Small intestine (tissue), 7 donors: ENCODE measurements at regions not wholly inside any gene's neighbourhood (a gene's known extent, or its start where the extent isn't known, plus 50 kb on each side); places are given as distances from the start of the nearest gene placed in this dataset.

Experiments
- DNase-seq, 2 donors: peaks; one replicate each; pipeline versions ENCODE4 v3.0.0 to v3.0.0-alpha.2; 2013
- FAIRE-seq: peaks from 2 replicates; lab custom pipeline; 2012; peaks lifted over from hg19 to GRCh38; lab: Jason Lieb, UNC
- H3K27ac ChIP-seq, 3 donors: one replicate each; pipeline ENCODE4 v1.5.1; 2013; ENCODE audit warnings: low read length in 2 of 3, mild to moderate bottlenecking in 2 of 3, control low read depth in 1 of 3, inconsistent platforms in 1 of 3, low read depth in 1 of 3, moderate library complexity in 1 of 3
- H3K27me3 ChIP-seq, 3 donors: one replicate each; pipeline ENCODE4 v1.6.1; 2013; ENCODE audit warnings: low read length in 3 of 3, inconsistent platforms in 1 of 3; ENCODE audit not compliant: control insufficient read depth in 3 of 3, insufficient read depth in 3 of 3
- H3K36me3 ChIP-seq, 3 donors: one replicate each; pipeline ENCODE4 v1.6.1; 2013; ENCODE audit warnings: low read length in 3 of 3, inconsistent platforms in 1 of 3, low read depth in 1 of 3, mild to moderate bottlenecking in 1 of 3, moderate library complexity in 1 of 3; ENCODE audit not compliant: control insufficient read depth in 3 of 3, insufficient read depth in 2 of 3
- H3K4me1 ChIP-seq, 3 donors: one replicate each; pipeline ENCODE4 v1.6.1; 2013; ENCODE audit warnings: low read length in 2 of 3, inconsistent platforms in 1 of 3, low read depth in 1 of 3, mild to moderate bottlenecking in 1 of 3, moderate library complexity in 1 of 3; ENCODE audit not compliant: control insufficient read depth in 3 of 3, insufficient read depth in 2 of 3
- H3K4me3 ChIP-seq, 3 donors: one replicate each; pipeline ENCODE4 v1.5.1; 2013; ENCODE audit warnings: low read length in 3 of 3, control low read depth in 1 of 3, inconsistent platforms in 1 of 3, low read depth in 1 of 3, mild to moderate bottlenecking in 1 of 3, moderate library complexity in 1 of 3
- H3K9me3 ChIP-seq, 2 donors: one replicate each; pipeline ENCODE4 v1.6.1; 2013; ENCODE audit warnings: low read depth in 1 of 2, low read length in 1 of 2; ENCODE audit not compliant: control insufficient read depth in 2 of 2, insufficient read depth in 1 of 2
- WGBS, 3 donors: extraction: QIAGEN DNeasy Blood & Tissue Kit; methylation state at CpG; one replicate each; pipeline ENCODE4 v1.1.7; 2013; 5-methylcytosine and 5-hydroxymethylcytosine counted together
- donor health status: healthy with polysubstance abuse.
- donor health status: control.
- donor health status: control.
- donor health status: Bipolar disorder and iron deficiency.
- donor health status: healthy.

DNA sequence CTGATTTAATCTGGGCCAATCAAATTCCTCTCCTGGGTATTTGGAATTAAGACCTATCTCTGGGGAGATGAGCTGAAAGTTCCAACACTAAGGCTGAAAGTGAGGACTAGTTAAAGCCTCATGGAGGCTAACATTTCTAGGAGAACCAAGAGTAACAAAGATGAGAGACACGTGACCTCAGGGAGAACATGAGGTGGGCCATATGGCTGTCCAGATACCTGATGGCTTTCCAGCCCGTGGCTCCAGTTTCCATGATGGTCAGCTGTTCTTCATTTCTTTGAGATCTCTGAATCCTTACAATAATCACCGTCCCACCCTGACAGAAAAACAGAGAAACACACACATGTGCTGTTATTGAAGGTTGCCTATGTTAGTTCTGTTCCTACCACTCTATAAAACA lies 66.1 kb downstream of the LEPR start:
- Histone ChIP-seq H3K27me3 (no peaks in the 10 kb centered on the region), H3K27ac (no peak overlapping the region), H3K9me3 (no peaks in the 10 kb centered on the region), H3K36me3 (no peaks in the 10 kb centered on the region), H3K4me3 (no peak overlapping the region), H3K4me1 (no peaks in the 10 kb centered on the region)
- no peak for FAIRE-seq
- DNase-seq: no peak
- 86 to 95% (median 86%) methylated on average over 3 of the region's 3 CpGs for WGBS, 3 donors

DNA sequence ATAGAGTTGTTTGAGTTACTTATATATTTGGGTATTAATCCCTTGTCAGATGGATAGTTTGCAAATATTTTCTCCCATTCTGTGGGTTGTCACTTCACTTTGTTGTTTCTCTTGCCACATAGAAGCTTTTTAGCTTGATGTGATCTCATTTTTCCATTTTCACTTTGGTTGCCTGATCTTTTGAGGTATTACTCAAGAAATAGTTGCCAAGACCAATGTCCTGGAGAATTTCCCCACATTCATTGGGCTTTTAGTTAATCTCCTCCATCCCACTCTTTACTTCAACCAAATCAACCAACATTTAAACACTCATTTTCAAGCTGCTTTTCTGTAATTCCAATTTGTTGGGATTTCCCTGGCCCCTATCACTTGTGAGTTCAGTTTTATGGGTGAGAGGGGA lies 69.0 kb downstream of the LEPR start:
- H3K4me3 ChIP-seq: no peak overlapping the region
- H3K36me3 ChIP-seq: no peaks in the 10 kb centered on the region
- H3K9me3 ChIP-seq: no peaks in the 10 kb centered on the region
- H3K4me1 ChIP-seq: no peaks in the 10 kb centered on the region
- no peak overlapping the region for H3K27ac ChIP-seq
- FAIRE-seq (no peak), DNase-seq (no peak)
- no peaks in the 10 kb centered on the region for H3K27me3 ChIP-seq

DNA sequence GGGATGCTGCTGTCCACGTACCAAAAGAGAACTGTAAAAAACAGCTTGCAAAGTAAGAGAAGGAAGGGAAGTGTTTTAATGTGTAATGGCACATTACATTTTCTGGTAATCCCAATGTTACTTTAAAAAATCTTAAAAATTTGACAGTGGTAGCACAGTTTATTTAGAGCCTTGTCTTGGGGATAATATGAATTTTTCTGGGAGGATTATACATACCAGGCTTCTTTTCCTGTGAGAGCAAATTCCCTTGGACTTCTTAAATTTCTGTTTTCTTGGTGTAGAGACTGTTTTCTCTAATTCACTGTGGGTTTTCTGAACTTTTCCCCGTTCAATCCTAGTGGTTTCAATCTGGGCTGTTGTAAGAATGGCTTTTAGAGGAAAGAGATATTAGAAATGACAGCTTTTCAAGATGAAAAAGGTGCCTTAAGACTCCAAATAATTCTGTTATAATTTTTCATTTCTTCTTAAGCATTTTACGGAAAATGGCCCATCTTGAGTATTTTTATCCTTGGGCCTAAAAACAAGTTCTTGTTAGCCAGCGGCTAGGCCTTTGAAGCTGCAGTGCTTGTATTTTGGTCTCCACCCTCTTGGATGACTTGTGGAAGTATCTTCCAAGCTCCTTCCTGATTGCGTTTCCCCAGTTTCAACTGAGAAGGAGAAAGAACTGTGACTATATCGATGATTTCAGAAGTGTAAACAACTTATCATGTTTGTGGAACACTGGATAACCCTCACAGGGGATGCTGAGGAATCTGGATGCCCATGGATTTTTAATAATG lies 70.0 kb downstream of the LEPR start:
- H3K27ac ChIP-seq: no peak overlapping the region
- H3K4me1 ChIP-seq: no peaks in the 10 kb centered on the region
- no peaks in the 10 kb centered on the region for H3K9me3 ChIP-seq
- H3K27me3 ChIP-seq: no peaks in the 10 kb centered on the region
- WGBS, 3 donors: 80 to 89% (median 87%) methylated on average over 6 of the region's 6 CpGs
- no peaks in the 10 kb centered on the region for H3K36me3 ChIP-seq
- H3K4me3 ChIP-seq: no peak overlapping the region
- DNase-seq (no peak), FAIRE-seq (no peak)

DNA sequence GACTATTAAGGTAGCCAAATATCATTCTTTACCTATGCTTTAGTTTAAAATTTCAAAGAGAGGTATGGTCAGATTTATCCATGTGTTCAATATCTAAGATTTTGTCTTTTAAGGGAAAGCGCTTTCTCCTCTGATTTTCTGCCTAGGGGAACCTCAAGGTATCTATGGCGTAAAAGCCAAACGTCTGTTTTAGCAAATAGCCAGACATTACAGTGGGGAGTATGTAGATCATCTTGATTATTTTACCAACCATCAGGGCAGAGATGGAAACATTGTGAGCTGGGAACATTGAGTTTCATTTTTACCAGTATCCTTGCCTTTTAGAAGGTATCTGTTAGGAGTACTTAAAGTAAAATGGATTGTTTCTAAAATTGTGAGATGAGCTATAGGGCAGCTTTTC lies 71.0 kb downstream of the LEPR start:
- H3K27ac ChIP-seq: no peak overlapping the region
- WGBS, 3 donors: 74 to 88% (median 76%) methylated on average over 3 of the region's 3 CpGs
- no peaks in the 10 kb centered on the region for H3K4me1 ChIP-seq
- no peaks in the 10 kb centered on the region for H3K27me3 ChIP-seq
- FAIRE-seq (no peak), DNase-seq (no peak)
- H3K4me3 ChIP-seq: no peak overlapping the region
- no peaks in the 10 kb centered on the region for H3K36me3 ChIP-seq
- H3K9me3 ChIP-seq: no peaks in the 10 kb centered on the region

DNA sequence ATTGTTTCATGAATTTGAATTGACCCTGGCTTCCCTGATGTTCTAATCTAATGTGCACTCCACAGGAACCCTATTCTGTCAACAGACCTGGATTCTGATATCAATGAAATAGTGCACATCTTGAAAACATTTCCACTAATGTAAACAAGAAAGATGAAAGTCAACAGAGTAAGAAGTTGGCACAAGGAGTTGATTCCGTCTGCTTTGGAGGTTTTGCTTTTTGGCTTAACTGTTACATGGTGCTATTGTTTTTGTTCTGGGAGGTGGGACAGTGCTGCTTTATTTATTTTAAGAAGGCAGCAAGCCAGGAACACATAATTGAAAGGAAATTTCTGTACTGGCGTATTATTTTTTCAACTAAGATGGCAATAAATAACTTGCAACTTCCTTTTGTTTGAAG lies 73.3 kb downstream of the LEPR start:
- no peaks in the 10 kb centered on the region for H3K36me3 ChIP-seq
- no peaks in the 10 kb centered on the region for H3K4me1 ChIP-seq
- H3K4me3 ChIP-seq: no peak overlapping the region
- FAIRE-seq: no peak
- H3K27ac ChIP-seq: no peak overlapping the region
- DNase-seq: no peak
- 14 to 30% (median 29%) methylated on average over 2 of the region's 2 CpGs for WGBS, 3 donors
- H3K27me3 ChIP-seq: no peaks in the 10 kb centered on the region
- H3K9me3 ChIP-seq: no peaks in the 10 kb centered on the region

DNA sequence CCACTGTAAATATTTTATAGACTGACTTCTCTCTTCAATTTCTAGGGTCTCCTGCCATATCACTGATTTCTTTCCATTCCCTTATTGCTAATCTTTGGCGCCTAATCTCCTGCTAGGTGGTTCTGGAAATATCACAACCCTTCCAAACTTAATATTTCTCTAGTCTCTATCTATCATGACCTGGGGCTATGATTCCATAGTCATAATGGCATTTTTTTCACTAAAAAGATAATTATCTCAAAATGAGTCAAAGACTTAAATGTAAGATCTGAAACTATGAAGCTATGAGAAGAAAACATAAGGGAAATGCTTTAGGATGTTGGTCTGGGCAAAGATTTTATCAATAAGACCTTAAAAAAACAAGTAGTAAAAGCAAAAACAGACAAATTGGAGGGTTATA lies 74.2 kb downstream of the LEPR start:
- FAIRE-seq (no peak), DNase-seq (no peak)
- no peaks in the 10 kb centered on the region for H3K4me1 ChIP-seq
- no peaks in the 10 kb centered on the region for H3K36me3 ChIP-seq
- no peaks in the 10 kb centered on the region for H3K27me3 ChIP-seq
- WGBS, 3 donors: 94 to 98% (median 97%) methylated on average over 1 of the region's 1 CpG
- H3K27ac ChIP-seq: no peak overlapping the region
- H3K4me3 ChIP-seq: no peak overlapping the region
- no peaks in the 10 kb centered on the region for H3K9me3 ChIP-seq

DNA sequence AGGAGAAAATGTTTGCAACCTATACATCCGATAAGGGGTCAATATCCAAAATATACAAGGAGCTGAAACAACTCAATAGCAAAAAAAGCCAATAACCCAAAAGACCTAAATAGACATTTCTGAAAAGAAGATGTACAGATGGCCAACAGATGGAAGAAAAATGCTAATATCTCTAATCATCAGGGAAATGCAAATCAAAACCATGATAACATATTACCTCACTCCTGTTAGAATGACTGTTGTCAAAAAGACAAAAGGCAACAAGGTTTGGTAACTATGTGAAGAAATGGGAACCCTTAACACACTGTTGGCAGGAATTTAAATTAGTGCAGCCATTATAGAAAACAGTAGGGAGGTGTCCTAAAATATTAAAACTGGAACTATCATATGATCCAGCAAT lies 74.7 kb downstream of the LEPR start:
- Histone ChIP-seq H3K4me1 (no peaks in the 10 kb centered on the region), H3K27me3 (no peaks in the 10 kb centered on the region), H3K4me3 (no peak overlapping the region), H3K9me3 (no peaks in the 10 kb centered on the region), H3K36me3 (no peaks in the 10 kb centered on the region), H3K27ac (no peak overlapping the region)
- 92 to 98% (median 97%) methylated on average over 1 of the region's 1 CpG for WGBS, 3 donors
- no peak for DNase-seq
- FAIRE-seq: no peak

DNA sequence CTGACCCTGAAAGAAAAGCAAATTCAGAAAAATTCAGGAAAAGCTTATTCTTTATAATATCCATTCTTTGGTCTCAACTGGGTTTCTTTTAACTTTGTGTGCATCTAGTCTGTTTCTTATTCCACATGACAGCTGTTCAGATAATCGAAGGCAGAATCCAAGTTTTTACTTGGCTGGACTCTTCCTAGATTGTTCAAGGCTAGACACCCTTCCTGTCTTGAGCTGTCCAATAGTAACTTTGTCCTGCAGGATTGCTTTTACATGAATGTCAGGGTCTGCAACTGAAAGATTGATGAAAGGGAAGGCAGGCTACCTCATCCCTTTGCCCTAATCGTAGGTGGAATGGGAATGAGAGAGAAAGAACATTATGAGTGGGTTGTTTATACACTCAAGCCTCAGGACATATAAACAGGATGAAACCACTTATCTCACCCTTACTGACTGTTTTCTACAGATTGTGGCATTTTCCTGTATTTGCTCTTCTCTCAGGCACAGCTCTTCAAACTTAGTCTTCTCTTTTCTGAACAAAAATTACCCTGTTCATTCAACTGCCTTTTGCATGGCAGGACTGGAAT lies 76.9 kb downstream of the LEPR start:
- WGBS, 3 donors: 58 to 77% (median 72%) methylated on average over 2 of the region's 2 CpGs
- no peak for FAIRE-seq
- Histone ChIP-seq H3K27me3 (no peaks in the 10 kb centered on the region), H3K36me3 (no peaks in the 10 kb centered on the region), H3K27ac (no peak overlapping the region), H3K9me3 (no peaks in the 10 kb centered on the region), H3K4me1 (no peaks in the 10 kb centered on the region), H3K4me3 (no peak overlapping the region)
- DNase-seq: no peak

DNA sequence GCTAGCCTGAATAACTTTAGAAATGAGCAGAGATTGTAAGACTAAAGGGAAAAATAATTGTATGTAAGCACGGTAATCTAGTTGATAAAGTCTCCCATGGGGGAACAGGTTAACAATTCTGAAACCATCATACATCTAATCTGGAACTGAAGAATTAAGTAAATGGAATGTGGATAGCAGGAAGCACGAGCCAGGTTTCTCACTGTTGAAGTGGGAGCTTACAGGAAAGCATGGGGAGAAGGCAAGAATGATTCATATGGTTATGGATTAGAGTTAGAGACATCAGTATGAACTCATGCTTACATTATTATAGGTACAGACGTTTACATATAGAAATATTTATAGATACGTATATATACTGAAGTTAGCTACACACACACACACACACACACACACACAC lies 83.0 kb downstream of the LEPR start:
- no peak for FAIRE-seq
- no peaks in the 10 kb centered on the region for H3K27me3 ChIP-seq
- H3K36me3 ChIP-seq: no peaks in the 10 kb centered on the region
- no peak for DNase-seq
- 56 to 70% (median 65%) methylated on average over 4 of the region's 4 CpGs for WGBS, 3 donors
- H3K4me1 ChIP-seq: no peaks in the 10 kb centered on the region
- H3K4me3 ChIP-seq: no peak overlapping the region
- no peak overlapping the region for H3K27ac ChIP-seq
- H3K9me3 ChIP-seq: no peaks in the 10 kb centered on the region
